HepG2 (cell line): ENCODE measurements at regions not wholly inside any gene's neighbourhood (a gene's known extent, or its start where the extent isn't known, plus 50 kb on each side); places are given as distances from the start of the nearest gene placed in this dataset.
"Not testable (repeated sequence)": the region's sequence is repeated elsewhere in the genome, so short reads cannot be mapped to it uniquely, and the experiment has no call there.

Experiments used
- BHLHE40 ChIP-seq: IDR thresholded peaks from 2 replicates; pipeline ENCODE4 v1.6.1; 2011; ENCODE audit warnings: low read length, improper control_type of control experiment
- CBX2 ChIP-seq, 2 experiments: fragments of 200-600 bp in 1 of 2; sonication (generic); formaldehyde crosslinking in 1 of 2; IDR thresholded peaks; 2 replicates each; pipeline versions ENCODE4 v1.7.0 to v1.8.1; 2018 to 2022; ENCODE audit warnings: low read depth in 2 of 2, low read length in 1 of 2, mild to moderate bottlenecking in 1 of 2, missing genetic modification reagents in 1 of 2
- KDM4B ChIP-seq: sonication (generic); formaldehyde crosslinking; IDR thresholded peaks from 2 replicates; pipeline ENCODE4 v1.4.0; 2020; ENCODE audit warnings: missing genetic modification reagents
- NCOA2 ChIP-seq: sonication (generic); formaldehyde crosslinking; IDR thresholded peaks from 2 replicates; pipeline ENCODE4 v1.8.0; 2022; ENCODE audit warnings: inconsistent platforms
- PHF5A ChIP-seq: IDR thresholded peaks from one replicate; pipeline ENCODE4 v1.6.1; 2018; ENCODE audit warnings: low read depth, missing genetic modification reagents; ENCODE audit not compliant: unreplicated experiment
- RELA ChIP-seq: sonication (generic); formaldehyde crosslinking; IDR thresholded peaks from 2 replicates; pipeline ENCODE4 v1.4.0; 2020; ENCODE audit warnings: missing genetic modification reagents
- TBL1XR1 ChIP-seq: fragments of 150-350 bp; IDR thresholded peaks from 2 replicates; pipeline ENCODE4 v1.6.1; 2014; ENCODE audit warnings: borderline replicate concordance, low read length; ENCODE audit not compliant: partially characterized antibody
- ZNF678 ChIP-seq: sonication (generic); formaldehyde crosslinking; IDR thresholded peaks from 2 replicates; pipeline ENCODE4 v1.4.0; 2020; ENCODE audit warnings: mild to moderate bottlenecking, missing genetic modification reagents
- TF ChIP-seq, protein P1 (sequence below): sonication (generic); formaldehyde crosslinking; IDR thresholded peaks from 2 replicates; pipeline ENCODE4 v1.5.0; 2020; ENCODE audit warnings: mild to moderate bottlenecking, missing genetic modification reagents, moderate library complexity

DNA sequence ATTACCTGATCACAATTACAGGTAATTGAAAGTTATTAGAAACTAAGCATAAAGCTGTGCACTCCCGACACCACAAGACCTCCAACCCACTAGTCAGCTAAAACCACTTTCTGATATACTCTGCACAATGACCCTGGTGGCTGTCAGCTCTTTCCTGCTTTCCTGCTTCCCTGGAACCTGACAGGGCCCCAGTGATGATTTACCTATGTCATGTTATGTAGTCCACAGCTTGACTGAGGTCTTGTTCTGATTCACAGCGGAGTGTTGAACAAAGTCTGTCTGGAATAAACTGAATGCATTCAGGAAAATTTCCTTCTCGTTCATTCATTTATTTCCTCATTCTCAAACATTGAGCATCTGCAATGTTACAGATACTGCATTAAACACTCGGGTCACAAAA, 136.5 kb downstream of the SPDYE17 start:
- not testable (repeated sequence) for TF ChIP-seq BHLHE40; NCOA2 (CRISPR knock-in tag); RELA; CBX2 (IDR thresholded peaks at IDR 0.05; ENCODE audit: low read depth, low read length); CBX2 (CRISPR knock-in tag; IDR thresholded peaks at IDR 0.05; ENCODE audit: low read depth); KDM4B (CRISPR knock-in tag); PHF5A (CRISPR knock-in tag); ZNF678 (CRISPR knock-in tag); TBL1XR1
- TF ChIP-seq, protein P1, sequence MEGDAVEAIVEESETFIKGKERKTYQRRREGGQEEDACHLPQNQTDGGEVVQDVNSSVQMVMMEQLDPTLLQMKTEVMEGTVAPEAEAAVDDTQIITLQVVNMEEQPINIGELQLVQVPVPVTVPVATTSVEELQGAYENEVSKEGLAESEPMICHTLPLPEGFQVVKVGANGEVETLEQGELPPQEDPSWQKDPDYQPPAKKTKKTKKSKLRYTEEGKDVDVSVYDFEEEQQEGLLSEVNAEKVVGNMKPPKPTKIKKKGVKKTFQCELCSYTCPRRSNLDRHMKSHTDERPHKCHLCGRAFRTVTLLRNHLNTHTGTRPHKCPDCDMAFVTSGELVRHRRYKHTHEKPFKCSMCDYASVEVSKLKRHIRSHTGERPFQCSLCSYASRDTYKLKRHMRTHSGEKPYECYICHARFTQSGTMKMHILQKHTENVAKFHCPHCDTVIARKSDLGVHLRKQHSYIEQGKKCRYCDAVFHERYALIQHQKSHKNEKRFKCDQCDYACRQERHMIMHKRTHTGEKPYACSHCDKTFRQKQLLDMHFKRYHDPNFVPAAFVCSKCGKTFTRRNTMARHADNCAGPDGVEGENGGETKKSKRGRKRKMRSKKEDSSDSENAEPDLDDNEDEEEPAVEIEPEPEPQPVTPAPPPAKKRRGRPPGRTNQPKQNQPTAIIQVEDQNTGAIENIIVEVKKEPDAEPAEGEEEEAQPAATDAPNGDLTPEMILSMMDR (CRISPR knock-in tag) = not testable (repeated sequence)
